Gastrocnemius medialis (tissue), 4 donors: ENCODE measurements at regions not wholly inside any gene's neighbourhood (a gene's known extent, or its start where the extent isn't known, plus 50 kb on each side); places are given as distances from the start of the nearest gene placed in this dataset.

Experiments used
- CTCF ChIP-seq, 5 experiments: fragments of 450-650 bp in 3 of 5; fragments of 200-600 bp in 2 of 5; sonication (generic) in 2 of 5; IDR thresholded peaks in 4 of 5; conservative IDR thresholded peaks in 1 of 5; 1 replicate in 4 of 5; 2 replicates in 1 of 5; pipeline ENCODE4 v1.5.1; 2016 to 2019; ENCODE audit warnings: antibody characterized with exemption in 5 of 5, mild to moderate bottlenecking in 3 of 5, moderate library complexity in 3 of 5
- POLR2A ChIP-seq, 2 donors: fragments of 450-650 bp; IDR thresholded peaks; one replicate each; pipeline ENCODE4 v1.6.1; 2017; ENCODE audit warnings: antibody characterized with exemption in 2 of 2, mild to moderate bottlenecking in 2 of 2, moderate library complexity in 2 of 2

DNA sequence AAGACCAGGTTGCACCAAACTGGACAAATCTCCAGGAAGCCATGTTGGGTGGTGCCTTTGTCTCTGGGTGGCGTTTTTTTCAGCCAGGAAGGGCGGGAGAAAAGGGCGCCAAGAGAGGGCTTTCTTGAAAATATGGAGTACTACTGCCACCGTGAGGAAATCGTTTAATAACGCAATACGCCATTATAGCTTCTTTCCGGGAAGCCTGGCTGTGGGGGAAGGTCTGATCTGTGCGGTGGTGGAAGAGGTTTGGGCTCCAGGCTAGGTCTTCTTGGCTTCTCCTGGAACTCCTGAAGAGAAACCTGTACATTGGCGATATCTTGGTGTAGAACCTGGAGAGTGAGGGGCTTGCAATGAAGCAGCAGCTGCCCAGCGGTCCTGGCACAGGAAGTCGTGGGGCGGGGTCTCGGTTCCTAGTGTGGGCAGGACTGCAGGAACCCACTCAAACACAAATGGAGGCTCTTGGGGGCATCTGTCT, 202.7 kb downstream of the OR13H1 start:
- peak in 3 of 5 experiments; percentile 45 to 67 (median 63) for TF ChIP-seq CTCF (IDR thresholded peaks at IDR 0.05 in 4 of 5, conservative IDR thresholded peaks at IDR 0.05 in 1 of 5)
- no peak for TF ChIP-seq POLR2A (IDR thresholded peaks at IDR 0.05)
